ENCODE measurements at regions not wholly inside any gene's neighbourhood (a gene's known extent, or its start where the extent isn't known, plus 50 kb on each side); places are given as distances from the start of the nearest gene placed in this dataset.

- ChIA-PET POLR2A (ENCODE audit: unreplicated experiment) (no interaction called here), CTCF (interaction anchor here (0.6 kb wide), 1 partner anchor 14 kb away, joined by 3 read pairs; no protein-coding TSS in a partner anchor)
- no peaks in the 10 kb centered on the region for H3K36me3 ChIP-seq (ENCODE audit: control insufficient read depth, insufficient read depth, low read length)
- H3K27me3 ChIP-seq (ENCODE audit: control insufficient read depth, insufficient read depth, low read length): no peaks in the 10 kb centered on the region
- no peak overlapping the region for H4K5ac ChIP-seq (ENCODE audit: low read depth, low read length)
- dilution Hi-C loops (cut with HindIII; ENCODE audit: low sequenced_read_pairs, unreplicated experiment): no loop called here
- H3K18ac ChIP-seq (ENCODE audit: low read depth, low read length): no peak overlapping the region
- no peaks in the 10 kb centered on the region for H3K9me3 ChIP-seq (ENCODE audit: control insufficient read depth, insufficient read depth, low read length)
- no peak overlapping the region for H2BK15ac ChIP-seq (ENCODE audit: low read depth, low read length)
- H2BK120ac ChIP-seq (ENCODE audit: low read depth, low read length): peak overlapping the region; percentile 8; the same call in 1 of the 2 replicates
- H2BK20ac ChIP-seq (ENCODE audit: low read depth, low read length): no peak overlapping the region
- H4K8ac ChIP-seq (ENCODE audit: low read depth in 2 of 2, low read length in 2 of 2): no peak overlapping the region
- no peaks in the 10 kb centered on the region for H3K79me1 ChIP-seq (ENCODE audit: low read depth in 1 of 2, low read length in 2 of 2)
- H3K9me1 ChIP-seq (ENCODE audit: insufficient read depth, low read length): no peaks in the 10 kb centered on the region; the same call in 1 of the 2 replicates
- H2AK5ac ChIP-seq (ENCODE audit: low read depth, low read length): no peak overlapping the region
- H2BK5ac ChIP-seq (ENCODE audit: low read depth, low read length, poor library complexity, severe bottlenecking): no peak overlapping the region
- H2AFZ ChIP-seq (replicated peaks; ENCODE audit: low read length, poor library complexity): no peak overlapping the region
- H3K14ac ChIP-seq (replicated peaks; ENCODE audit: low read depth, low read length): no peak overlapping the region
- H3K23ac ChIP-seq (ENCODE audit: low read depth, low read length): no peak overlapping the region
- H3K9ac ChIP-seq (ENCODE audit: low read depth, low read length): no peak overlapping the region
- in situ Hi-C loops (cut with MboI; ENCODE audit: low sequenced_read_pairs): no loop called here
- ATAC-seq (ENCODE audit: low read depth) (no peak), DNase-seq (peak; percentile 6)
- no TSS peak for BruUV-seq (replicated peaks)
- intact Hi-C loops (cut with micrococcal nuclease): no loop called here
- H3K4ac ChIP-seq (ENCODE audit: low read depth, low read length): no peak overlapping the region
- H3K56ac ChIP-seq (ENCODE audit: extremely low read depth, insufficient read depth, low read length): no peak overlapping the region
- H3K4me3 ChIP-seq (ENCODE audit: insufficient read depth, low read depth, low read length): no peak overlapping the region
- WGBS, 2 experiments (ENCODE audit: extremely low coverage in 2 of 2, insufficient read length in 1 of 2): no CpG with 5 or more reads among the region's 3 CpGs
- H4K20me1 ChIP-seq (ENCODE audit: insufficient read depth, low read length): no peaks in the 10 kb centered on the region
- H3K4me2 ChIP-seq (ENCODE audit: low read depth, low read length): no peak overlapping the region
- H3K27ac ChIP-seq (ENCODE audit: insufficient read depth, low read length): no peak overlapping the region
- no peak for TF ChIP-seq BHLHE40 (IDR thresholded peaks at IDR 0.05; ENCODE audit: low read depth, low read length)
- TF ChIP-seq, protein P1, sequence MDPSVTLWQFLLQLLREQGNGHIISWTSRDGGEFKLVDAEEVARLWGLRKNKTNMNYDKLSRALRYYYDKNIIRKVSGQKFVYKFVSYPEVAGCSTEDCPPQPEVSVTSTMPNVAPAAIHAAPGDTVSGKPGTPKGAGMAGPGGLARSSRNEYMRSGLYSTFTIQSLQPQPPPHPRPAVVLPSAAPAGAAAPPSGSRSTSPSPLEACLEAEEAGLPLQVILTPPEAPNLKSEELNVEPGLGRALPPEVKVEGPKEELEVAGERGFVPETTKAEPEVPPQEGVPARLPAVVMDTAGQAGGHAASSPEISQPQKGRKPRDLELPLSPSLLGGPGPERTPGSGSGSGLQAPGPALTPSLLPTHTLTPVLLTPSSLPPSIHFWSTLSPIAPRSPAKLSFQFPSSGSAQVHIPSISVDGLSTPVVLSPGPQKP (IDR thresholded peaks at IDR 0.05; ENCODE audit: borderline replicate concordance, low read depth, low read length): no peak
- TF ChIP-seq, protein P2, sequence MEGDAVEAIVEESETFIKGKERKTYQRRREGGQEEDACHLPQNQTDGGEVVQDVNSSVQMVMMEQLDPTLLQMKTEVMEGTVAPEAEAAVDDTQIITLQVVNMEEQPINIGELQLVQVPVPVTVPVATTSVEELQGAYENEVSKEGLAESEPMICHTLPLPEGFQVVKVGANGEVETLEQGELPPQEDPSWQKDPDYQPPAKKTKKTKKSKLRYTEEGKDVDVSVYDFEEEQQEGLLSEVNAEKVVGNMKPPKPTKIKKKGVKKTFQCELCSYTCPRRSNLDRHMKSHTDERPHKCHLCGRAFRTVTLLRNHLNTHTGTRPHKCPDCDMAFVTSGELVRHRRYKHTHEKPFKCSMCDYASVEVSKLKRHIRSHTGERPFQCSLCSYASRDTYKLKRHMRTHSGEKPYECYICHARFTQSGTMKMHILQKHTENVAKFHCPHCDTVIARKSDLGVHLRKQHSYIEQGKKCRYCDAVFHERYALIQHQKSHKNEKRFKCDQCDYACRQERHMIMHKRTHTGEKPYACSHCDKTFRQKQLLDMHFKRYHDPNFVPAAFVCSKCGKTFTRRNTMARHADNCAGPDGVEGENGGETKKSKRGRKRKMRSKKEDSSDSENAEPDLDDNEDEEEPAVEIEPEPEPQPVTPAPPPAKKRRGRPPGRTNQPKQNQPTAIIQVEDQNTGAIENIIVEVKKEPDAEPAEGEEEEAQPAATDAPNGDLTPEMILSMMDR (conservative IDR thresholded peaks at IDR 0.05; ENCODE audit: low read depth, low read length): no peak
- no peak for TF ChIP-seq NFE2L2 (IDR thresholded peaks at IDR 0.05; ENCODE audit: low read depth, low read length)
- no peak for TF ChIP-seq SMC3 (IDR thresholded peaks at IDR 0.05; ENCODE audit: low read depth, low read length)
- no peak for TF ChIP-seq CHD1 (IDR thresholded peaks at IDR 0.05; ENCODE audit: low read depth, low read length)
- TF ChIP-seq, protein P3, sequence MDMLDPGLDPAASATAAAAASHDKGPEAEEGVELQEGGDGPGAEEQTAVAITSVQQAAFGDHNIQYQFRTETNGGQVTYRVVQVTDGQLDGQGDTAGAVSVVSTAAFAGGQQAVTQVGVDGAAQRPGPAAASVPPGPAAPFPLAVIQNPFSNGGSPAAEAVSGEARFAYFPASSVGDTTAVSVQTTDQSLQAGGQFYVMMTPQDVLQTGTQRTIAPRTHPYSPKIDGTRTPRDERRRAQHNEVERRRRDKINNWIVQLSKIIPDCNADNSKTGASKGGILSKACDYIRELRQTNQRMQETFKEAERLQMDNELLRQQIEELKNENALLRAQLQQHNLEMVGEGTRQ (IDR thresholded peaks at IDR 0.05; ENCODE audit: low read depth, low read length): no peak
- TF ChIP-seq RCOR1 (IDR thresholded peaks at IDR 0.05; ENCODE audit: insufficient replicate concordance, low read length): no peak
- no peak for TF ChIP-seq MAZ (IDR thresholded peaks at IDR 0.05; ENCODE audit: borderline replicate concordance, low read depth, low read length)
- no peak for TF ChIP-seq FOS (IDR thresholded peaks at IDR 0.05; ENCODE audit: low read depth, low read length)
- TF ChIP-seq RAD21 (IDR thresholded peaks at IDR 0.05; ENCODE audit: low read length): no peak
- no peak for TF ChIP-seq RFX5 (IDR thresholded peaks at IDR 0.05; ENCODE audit: low read depth, low read length)
- H3K4me1 ChIP-seq (ENCODE audit: control insufficient read depth, insufficient read depth, low read length): no peaks in the 10 kb centered on the region
- H4K91ac ChIP-seq (ENCODE audit: insufficient read depth, low read depth, low read length): no peak overlapping the region
- H2AK9ac ChIP-seq (replicated peaks; ENCODE audit: low read depth, low read length, poor library complexity): no peak overlapping the region
Measured at GRCh38 chr1:191634801-191635508, 523.3 kb upstream of the RGS18 start.

Data from IMR-90 (cell line).